ENCODE measurements at regions not wholly inside any gene's neighbourhood (a gene's known extent, or its start where the extent isn't known, plus 50 kb on each side); places are given as distances from the start of the nearest gene placed in this dataset.

DNA sequence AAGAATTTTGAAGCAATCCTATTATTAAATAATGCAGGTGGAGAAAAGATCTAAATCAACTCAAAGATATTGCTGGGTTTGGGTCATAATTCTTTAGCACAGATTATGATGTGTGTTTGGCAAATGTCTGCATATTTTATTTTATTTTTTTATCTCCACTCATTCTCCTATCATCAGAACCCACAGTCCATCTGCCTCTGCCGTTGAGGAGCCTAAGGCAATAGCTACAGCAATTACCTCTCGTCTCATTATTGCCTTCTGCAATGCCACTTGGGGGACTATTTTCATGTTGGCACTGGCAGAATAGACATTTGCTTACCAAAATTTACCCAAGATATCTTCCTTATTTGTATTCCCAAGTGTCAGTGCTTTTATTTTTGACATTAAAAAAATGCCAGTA, 815.9 kb upstream of the CNTNAP5 start:
- no peak for DNase-seq

DNA sequence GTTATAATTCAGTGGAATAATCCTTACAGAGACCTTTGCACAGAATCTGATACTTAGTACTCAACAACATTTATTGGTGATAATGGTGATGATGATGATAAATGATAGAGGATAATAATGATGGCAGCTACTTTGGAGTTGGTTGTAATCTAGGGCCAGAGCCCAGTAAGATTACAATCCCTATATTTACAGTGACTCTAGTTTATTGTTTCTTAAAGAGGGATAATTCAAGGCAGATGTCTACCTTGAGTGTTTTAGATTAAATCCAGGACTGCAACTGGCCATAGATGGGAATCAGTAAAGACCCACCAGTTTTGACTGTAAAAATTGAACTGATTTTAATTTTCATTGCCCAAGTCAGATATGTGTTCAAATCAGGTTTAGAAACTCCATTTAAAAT, 813.9 kb upstream of the CNTNAP5 start:
- no peak for DNase-seq

DNA sequence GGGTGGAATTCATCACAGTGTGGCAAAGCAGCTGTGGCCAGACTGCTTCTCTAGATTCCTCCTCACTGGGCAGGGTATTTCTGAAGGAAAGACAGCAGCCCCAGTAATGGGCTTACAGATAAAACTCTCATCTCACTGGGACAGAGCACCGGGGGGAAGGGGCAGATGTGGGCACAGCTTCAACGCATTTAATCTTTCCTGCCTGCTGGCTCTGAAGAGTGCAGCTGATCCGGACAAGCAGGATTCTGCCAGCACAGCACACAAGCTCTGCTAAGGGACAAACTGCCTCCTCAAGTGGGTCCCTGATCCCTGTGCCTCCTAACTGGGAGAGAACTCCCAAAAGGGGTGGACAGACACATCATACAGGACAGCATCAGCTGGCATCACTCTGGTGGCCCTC, 779.9 kb upstream of the CNTNAP5 start:
- no peak for DNase-seq

DNA sequence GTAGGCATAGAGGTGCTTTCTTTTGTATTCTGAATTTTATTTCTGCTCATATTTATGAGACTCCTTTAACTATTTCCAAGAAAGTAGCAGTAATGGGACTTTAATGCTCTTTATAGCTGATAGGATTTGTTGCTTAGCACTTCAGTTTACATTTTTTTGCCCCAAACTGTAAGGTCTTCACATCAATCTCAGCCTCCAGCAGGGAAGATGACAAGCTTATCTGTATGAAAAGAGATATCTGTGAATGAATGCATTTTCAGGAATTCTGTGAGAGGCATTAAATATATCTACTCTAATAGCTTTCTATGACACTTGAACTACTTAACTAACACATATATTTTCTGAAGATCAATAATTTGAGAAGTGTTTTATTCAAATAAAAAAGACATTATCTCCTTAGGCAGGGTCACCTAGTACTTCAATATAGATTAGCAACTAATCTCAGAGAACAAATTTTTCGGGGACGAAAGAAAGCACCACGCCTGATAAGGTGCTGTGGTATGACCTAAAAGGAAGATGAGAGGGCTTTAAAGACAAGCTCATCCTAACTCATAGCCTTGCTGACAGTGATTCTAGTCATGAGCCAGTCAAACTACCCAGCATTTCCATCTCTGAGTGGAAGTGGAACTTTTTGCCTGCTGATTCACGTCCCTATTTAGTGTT, 766.1 kb upstream of the CNTNAP5 start:
- DNase-seq, result no peak

DNA sequence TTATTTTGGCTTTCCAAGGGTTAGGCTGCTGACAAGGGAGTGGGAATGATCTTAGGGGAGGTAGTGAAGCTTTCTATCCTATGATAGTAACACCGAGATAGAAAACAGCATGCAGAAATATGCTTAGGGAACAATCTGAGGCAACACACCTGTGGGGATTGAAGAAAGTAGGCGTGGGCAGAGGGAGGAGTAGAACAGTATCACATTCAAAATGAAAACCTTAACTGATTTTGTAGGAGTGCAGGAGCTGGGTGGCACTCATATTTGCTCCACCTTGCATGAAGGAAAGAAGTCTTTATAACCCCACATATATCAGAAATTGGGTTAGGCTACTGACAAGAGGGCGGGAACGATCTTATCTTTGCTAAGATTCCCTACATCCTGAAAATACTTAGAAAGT, 762.2 kb upstream of the CNTNAP5 start:
- no peak for DNase-seq

DNA sequence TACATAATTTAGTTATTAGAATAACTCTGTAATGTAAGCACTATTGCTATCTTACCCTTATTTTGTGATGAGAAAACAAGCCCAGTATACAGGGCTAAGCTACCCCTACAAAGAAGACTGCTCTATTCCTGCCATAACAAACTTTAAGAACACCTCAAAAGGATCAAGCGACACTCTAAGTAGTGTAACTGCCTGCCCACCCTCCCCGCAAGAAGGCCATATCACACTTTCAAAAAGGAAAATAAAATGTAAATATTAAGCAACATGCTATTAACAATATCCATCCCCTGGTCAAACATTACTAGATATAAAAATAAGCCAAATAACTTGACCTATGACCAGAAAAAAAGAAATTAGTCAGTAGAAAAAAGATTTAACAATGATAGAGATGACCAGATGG, 741.7 kb upstream of the CNTNAP5 start:
- no peak for DNase-seq

DNA sequence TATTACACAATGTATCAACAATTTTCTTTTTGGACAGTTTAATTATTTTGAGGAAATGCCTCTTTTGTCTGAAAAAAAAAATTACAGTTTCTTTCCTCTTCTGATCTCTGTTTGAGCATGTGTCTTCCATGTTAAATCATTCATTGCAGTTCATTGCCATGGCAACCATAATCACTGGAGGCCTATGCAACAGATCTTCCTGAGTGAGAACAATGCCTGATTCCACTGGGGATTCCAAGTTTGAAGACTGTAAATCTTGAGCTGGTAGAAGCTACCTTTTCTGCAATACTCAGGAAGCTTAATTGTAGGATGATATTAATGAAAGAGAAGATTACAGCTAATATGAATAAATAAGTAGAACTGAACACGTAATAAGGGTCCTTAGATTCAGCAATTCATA, 721.4 kb upstream of the CNTNAP5 start:
- DNase-seq, result no peak

All from activated CD4-positive, CD25-positive, alpha-beta regulatory T cell (primary cell).